AG20443 (cell line): ENCODE measurements at regions not wholly inside any gene's neighbourhood (a gene's known extent, or its start where the extent isn't known, plus 50 kb on each side); places are given as distances from the start of the nearest gene placed in this dataset.

ENCODE experiments used
- DNase-seq: peaks from one replicate; pipeline ENCODE4 v3.0.0; 2012; ENCODE audit warnings: low spot score, mixed read lengths

GRCh38 chr6:2562721-2563451, 187.8 kb downstream of the MYLK4 start:
- DNase-seq: no peak

GRCh38 chr6:2560917-2561698, 189.6 kb downstream of the MYLK4 start:
- DNase-seq: no peak

- DNase-seq: no peak
Measured at GRCh38 chr6:2560140-2560818, 190.4 kb downstream of the MYLK4 start.

- DNase-seq: no peak
Measured at GRCh38 chr6:2558861-2559801, 191.6 kb downstream of the MYLK4 start.

- no peak for DNase-seq
Measured at GRCh38 chr6:2558098-2558680, 192.5 kb downstream of the MYLK4 start.

- no peak for DNase-seq
Measured at GRCh38 chr6:2557181-2557720, 193.5 kb downstream of the MYLK4 start.

- DNase-seq: no peak
Measured at GRCh38 chr6:2556761-2557160, 194.0 kb downstream of the MYLK4 start.

GRCh38 chr6:2554651-2555260, 196.0 kb downstream of the MYLK4 start:
- no peak for DNase-seq

GRCh38 chr6:2552526-2553154, 198.1 kb downstream of the MYLK4 start:
- no peak for DNase-seq

GRCh38 chr6:2551705-2552104, 199.0 kb downstream of the MYLK4 start:
- no peak for DNase-seq

GRCh38 chr6:2550247-2550646, 200.5 kb downstream of the MYLK4 start:
- no peak for DNase-seq

- DNase-seq: no peak
Measured at GRCh38 chr6:2549834-2550233, 200.9 kb downstream of the MYLK4 start.

GRCh38 chr6:2547355-2547754, 203.4 kb downstream of the MYLK4 start:
- no peak for DNase-seq

- DNase-seq: no peak
Measured at GRCh38 chr6:2546901-2547300, 203.8 kb downstream of the MYLK4 start.

GRCh38 chr6:2545383-2546038, 205.2 kb downstream of the MYLK4 start:
- no peak for DNase-seq

GRCh38 chr6:2543321-2543720, 207.4 kb downstream of the MYLK4 start:
- no peak for DNase-seq

- no peak for DNase-seq
Measured at GRCh38 chr6:2542858-2543218, 207.9 kb downstream of the MYLK4 start.

- no peak for DNase-seq
Measured at GRCh38 chr6:2542101-2542857, 208.4 kb downstream of the MYLK4 start.

- no peak for DNase-seq
Measured at GRCh38 chr6:2536451-2536850, 214.3 kb downstream of the MYLK4 start.
